ENCODE measurements at regions not wholly inside any gene's neighbourhood (a gene's known extent, or its start where the extent isn't known, plus 50 kb on each side); places are given as distances from the start of the nearest gene placed in this dataset.
"Not testable (repeated sequence)": the region's sequence is repeated elsewhere in the genome, so short reads cannot be mapped to it uniquely, and the experiment has no call there.

- no peak for DNase-seq
These were observed 52.5 kb upstream of the USP6NL start for GRCh38 chr10:11663763-11664555.

- not testable (repeated sequence) for DNase-seq
These were observed 51.7 kb upstream of the USP6NL start for GRCh38 chr10:11663126-11663515.

GRCh38 chr10:11661441-11661840, 50.0 kb upstream of the USP6NL start:
- no peak for DNase-seq
